RPMI7951 (cell line): ENCODE measurements at regions not wholly inside any gene's neighbourhood (a gene's known extent, or its start where the extent isn't known, plus 50 kb on each side); places are given as distances from the start of the nearest gene placed in this dataset.

Experiments used
- DNase-seq: peaks from one replicate; pipeline ENCODE4 v3.0.0-alpha.2; 2012; ENCODE audit warnings: low read depth

- DNase-seq = no peak
These were observed 269.3 kb downstream of the POU4F1 start for GRCh38 chr13:78334059-78334458.

- DNase-seq = no peak
These were observed 276.7 kb downstream of the POU4F1 start for GRCh38 chr13:78326633-78327032.

- no peak for DNase-seq
These were observed 277.8 kb downstream of the POU4F1 start for GRCh38 chr13:78325585-78325984.

GRCh38 chr13:78323848-78324247 lies 279.5 kb downstream of the POU4F1 start:
- no peak for DNase-seq

GRCh38 chr13:78323040-78323439 lies 280.3 kb downstream of the POU4F1 start:
- DNase-seq = no peak

GRCh38 chr13:78319101-78319627 lies 284.2 kb downstream of the POU4F1 start:
- no peak for DNase-seq

GRCh38 chr13:78317030-78317429 lies 286.3 kb downstream of the POU4F1 start:
- DNase-seq = no peak

- DNase-seq = no peak
These were observed 293.7 kb downstream of the POU4F1 start for GRCh38 chr13:78309497-78310180.

- DNase-seq = no peak
These were observed 296.7 kb downstream of the POU4F1 start for GRCh38 chr13:78306519-78307206.

GRCh38 chr13:78305171-78305570 lies 298.2 kb downstream of the POU4F1 start:
- no peak for DNase-seq

- no peak for DNase-seq
These were observed 303.3 kb downstream of the POU4F1 start for GRCh38 chr13:78299832-78300623.

GRCh38 chr13:78298657-78299056 lies 304.7 kb downstream of the POU4F1 start:
- DNase-seq = no peak

- DNase-seq = no peak
These were observed 316.6 kb downstream of the POU4F1 start for GRCh38 chr13:78286748-78287147.

- DNase-seq = peak; percentile 0
These were observed 338.3 kb downstream of the POU4F1 start for GRCh38 chr13:78265098-78265497.

GRCh38 chr13:78258304-78258703 lies 339.7 kb upstream of the EDNRB start:
- no peak for DNase-seq

GRCh38 chr13:78256484-78256883 lies 337.9 kb upstream of the EDNRB start:
- no peak for DNase-seq

GRCh38 chr13:78254113-78254512 lies 335.5 kb upstream of the EDNRB start:
- DNase-seq = no peak

GRCh38 chr13:78247362-78247761 lies 328.7 kb upstream of the EDNRB start:
- DNase-seq = no peak

GRCh38 chr13:78241278-78241919 lies 322.8 kb upstream of the EDNRB start:
- DNase-seq = peak; percentile 5

- DNase-seq = no peak
These were observed 321.1 kb upstream of the EDNRB start for GRCh38 chr13:78239714-78240113.

GRCh38 chr13:78238911-78239310 lies 320.3 kb upstream of the EDNRB start:
- DNase-seq = no peak

- no peak for DNase-seq
These were observed 310.3 kb upstream of the EDNRB start for GRCh38 chr13:78228940-78229339.
